ENCODE measurements at regions not wholly inside any gene's neighbourhood (a gene's known extent, or its start where the extent isn't known, plus 50 kb on each side); places are given as distances from the start of the nearest gene placed in this dataset.

GRCh38 chr13:33388286-33388998, 102.9 kb upstream of the STARD13 start:
- no peak for TF ChIP-seq CTCF (IDR thresholded peaks at IDR 0.05)
- ATAC-seq (ENCODE audit: low FRiP score) (no peak), DNase-seq (ENCODE audit: low spot score) (no peak)

- no peak for TF ChIP-seq CTCF (IDR thresholded peaks at IDR 0.05)
- ATAC-seq (ENCODE audit: low FRiP score) (no peak), DNase-seq (ENCODE audit: low spot score) (no peak)
Measured at GRCh38 chr13:33392794-33393405, 107.3 kb upstream of the STARD13 start.

GRCh38 chr13:33394294-33394932, 108.9 kb upstream of the STARD13 start:
- ATAC-seq (ENCODE audit: low FRiP score) (no peak), DNase-seq (ENCODE audit: low spot score) (no peak)
- TF ChIP-seq CTCF (IDR thresholded peaks at IDR 0.05), result no peak

GRCh38 chr13:33401238-33401637, 115.7 kb upstream of the STARD13 start:
- ATAC-seq (ENCODE audit: low FRiP score) (no peak), DNase-seq (ENCODE audit: low spot score) (no peak)
- no peak for TF ChIP-seq CTCF (IDR thresholded peaks at IDR 0.05)

- no peak for TF ChIP-seq CTCF (IDR thresholded peaks at IDR 0.05)
- no peak for DNase-seq (ENCODE audit: low spot score)
- ATAC-seq (ENCODE audit: low FRiP score), result no peak
Measured at GRCh38 chr13:33402975-33403374, 117.4 kb upstream of the STARD13 start.

GRCh38 chr13:33403807-33404362, 118.3 kb upstream of the STARD13 start:
- no peak for ATAC-seq (ENCODE audit: low FRiP score)

More at GRCh38 chr13:33403807-33404362, 118.3 kb upstream of the STARD13 start:
- DNase-seq (ENCODE audit: low spot score), result no peak
- no peak for TF ChIP-seq CTCF (IDR thresholded peaks at IDR 0.05)

Data from omental fat pad (tissue), 3 donors.